GM12864 (cell line): ENCODE measurements at regions not wholly inside any gene's neighbourhood (a gene's known extent, or its start where the extent isn't known, plus 50 kb on each side); places are given as distances from the start of the nearest gene placed in this dataset.

ENCODE experiments used
- DNase-seq: peaks from one replicate; pipeline ENCODE4 v3.0.0-alpha.2; 2011; ENCODE audit warnings: low read depth
- H3K4me3 ChIP-seq: 2 replicates; pipeline ENCODE4 v1.5.1; 2011; ENCODE audit warnings: mild to moderate bottlenecking, low read depth, low read length, control low read depth
- TF ChIP-seq, protein P1 (sequence below): IDR thresholded peaks from 2 replicates; pipeline ENCODE4 v1.5.1; 2011; ENCODE audit warnings: low read depth, mild to moderate bottlenecking, moderate library complexity, low read length, control low read depth, inconsistent platforms; ENCODE audit errors: missing control alignments

DNA sequence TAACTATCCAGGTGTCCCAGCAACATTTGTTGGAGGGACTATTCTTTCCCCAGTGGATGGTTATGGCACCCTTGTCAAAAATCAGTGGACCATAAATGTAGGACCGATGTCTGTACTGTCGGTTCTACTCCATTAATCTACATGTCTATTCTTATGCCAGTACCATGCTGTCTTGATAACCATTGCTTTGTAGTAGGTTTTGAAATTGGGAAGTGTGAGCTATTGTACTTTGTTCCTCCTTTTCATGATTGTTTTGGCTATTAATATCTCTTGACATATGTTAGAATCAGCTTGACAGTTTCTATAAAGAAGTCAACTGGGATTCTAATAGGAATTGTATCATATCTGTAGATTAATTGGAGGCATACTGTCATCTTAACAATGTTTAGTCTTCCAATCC lies 112.7 kb downstream of the HNRNPD start:
- no peak overlapping the region for H3K4me3 ChIP-seq
- DNase-seq = no peak
- TF ChIP-seq, protein P1, sequence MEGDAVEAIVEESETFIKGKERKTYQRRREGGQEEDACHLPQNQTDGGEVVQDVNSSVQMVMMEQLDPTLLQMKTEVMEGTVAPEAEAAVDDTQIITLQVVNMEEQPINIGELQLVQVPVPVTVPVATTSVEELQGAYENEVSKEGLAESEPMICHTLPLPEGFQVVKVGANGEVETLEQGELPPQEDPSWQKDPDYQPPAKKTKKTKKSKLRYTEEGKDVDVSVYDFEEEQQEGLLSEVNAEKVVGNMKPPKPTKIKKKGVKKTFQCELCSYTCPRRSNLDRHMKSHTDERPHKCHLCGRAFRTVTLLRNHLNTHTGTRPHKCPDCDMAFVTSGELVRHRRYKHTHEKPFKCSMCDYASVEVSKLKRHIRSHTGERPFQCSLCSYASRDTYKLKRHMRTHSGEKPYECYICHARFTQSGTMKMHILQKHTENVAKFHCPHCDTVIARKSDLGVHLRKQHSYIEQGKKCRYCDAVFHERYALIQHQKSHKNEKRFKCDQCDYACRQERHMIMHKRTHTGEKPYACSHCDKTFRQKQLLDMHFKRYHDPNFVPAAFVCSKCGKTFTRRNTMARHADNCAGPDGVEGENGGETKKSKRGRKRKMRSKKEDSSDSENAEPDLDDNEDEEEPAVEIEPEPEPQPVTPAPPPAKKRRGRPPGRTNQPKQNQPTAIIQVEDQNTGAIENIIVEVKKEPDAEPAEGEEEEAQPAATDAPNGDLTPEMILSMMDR = no peak

DNA sequence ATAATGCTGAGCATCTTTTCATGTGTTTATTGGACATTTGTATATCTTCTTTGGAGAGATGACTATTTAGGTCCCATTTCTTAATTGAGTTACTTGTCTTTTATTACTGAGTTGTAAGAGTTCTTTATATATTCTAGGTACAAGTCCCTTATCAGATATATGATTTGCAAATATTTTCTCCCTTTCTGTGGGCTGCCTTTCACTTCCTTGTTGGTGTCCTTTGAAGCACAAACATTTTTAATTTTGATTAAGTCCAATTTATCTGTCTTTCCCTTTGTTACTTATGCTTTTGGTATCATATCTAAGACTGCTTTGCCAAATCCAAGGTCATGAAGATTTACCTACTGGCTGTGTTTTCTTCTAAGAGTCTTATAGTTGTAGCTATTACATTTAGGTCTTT lies 113.2 kb downstream of the HNRNPD start:
- no peak overlapping the region for H3K4me3 ChIP-seq
- TF ChIP-seq, protein P1 = no peak
- no peak for DNase-seq

DNA sequence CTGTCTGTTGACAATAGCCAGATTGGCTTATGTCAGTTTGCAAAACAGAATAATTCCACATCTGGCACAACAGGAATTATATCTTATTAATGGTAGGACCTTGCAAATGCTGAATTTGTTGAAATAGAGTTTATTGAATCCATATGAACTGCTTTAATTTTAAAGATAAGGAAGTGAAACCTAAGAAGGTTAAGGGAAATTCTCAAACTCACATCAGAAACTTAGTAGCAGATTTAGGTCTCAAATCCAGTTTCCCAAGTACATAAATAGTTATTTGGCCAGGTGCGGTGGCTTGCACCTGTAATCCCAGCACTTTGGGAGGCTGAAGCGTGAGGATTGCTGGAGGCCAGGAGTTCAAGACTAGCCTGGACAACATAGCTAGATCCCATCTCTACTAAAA lies 117.1 kb downstream of the HNRNPD start:
- TF ChIP-seq, protein P1 = no peak
- no peak overlapping the region for H3K4me3 ChIP-seq
- DNase-seq = no peak

DNA sequence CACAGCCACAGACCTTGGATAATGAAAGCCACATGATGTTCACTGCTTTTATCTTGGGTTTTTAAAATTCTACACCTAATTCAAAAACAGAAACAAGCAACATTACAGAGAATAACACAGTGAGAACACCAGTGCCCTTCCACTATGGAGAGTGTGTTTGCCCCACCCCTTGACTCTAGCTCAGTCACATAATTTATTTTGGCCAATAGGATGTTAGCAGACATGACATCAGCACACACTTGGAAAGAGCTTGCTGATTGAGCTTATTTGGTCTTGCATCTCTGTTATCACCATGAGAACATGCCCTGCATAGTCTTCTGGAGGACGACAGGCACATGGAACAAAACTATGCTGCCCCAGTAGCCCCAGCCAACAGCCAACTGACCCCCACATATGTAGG lies 118.1 kb downstream of the HNRNPD start:
- no peak for DNase-seq
- TF ChIP-seq, protein P1 = no peak

DNA sequence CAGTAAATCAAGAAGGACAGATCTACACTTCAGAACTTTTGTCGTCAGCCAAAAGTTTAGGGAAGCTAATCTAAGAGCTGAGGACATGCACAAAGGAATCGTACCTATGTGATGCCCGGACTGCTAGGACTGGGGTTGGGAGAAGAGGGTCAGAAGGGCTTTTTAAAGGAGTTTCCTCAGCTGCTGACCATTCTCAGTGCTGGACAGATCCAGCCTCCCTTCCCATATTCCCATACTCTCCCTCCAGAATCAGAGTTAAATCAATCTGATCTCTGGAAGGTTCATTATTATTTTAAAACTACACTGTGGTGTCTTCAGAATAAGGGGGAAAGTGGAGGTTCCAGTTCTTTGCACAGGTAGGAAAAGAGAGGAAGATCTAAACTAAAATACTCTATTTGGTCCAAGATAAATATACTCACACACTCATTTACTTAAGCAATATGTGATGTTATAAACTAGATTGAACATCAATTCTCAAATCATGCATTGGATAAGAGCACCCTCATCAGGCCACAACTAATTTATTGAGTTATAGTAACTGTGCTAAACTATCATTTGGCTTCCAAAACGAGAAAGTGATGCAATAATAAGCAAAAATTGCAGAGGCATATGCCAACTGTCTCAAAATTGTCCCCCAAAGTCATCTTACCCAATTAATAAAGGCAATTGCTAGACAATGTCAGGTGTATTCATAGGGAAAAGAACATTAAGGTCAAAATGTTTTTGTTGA lies 124.7 kb downstream of the HNRNPD start:
- no peak overlapping the region for H3K4me3 ChIP-seq
- TF ChIP-seq, protein P1 = no peak
- DNase-seq = no peak

More for the DNA sequence above, 118.1 kb downstream of the HNRNPD start:
- no peak overlapping the region for H3K4me3 ChIP-seq

DNA sequence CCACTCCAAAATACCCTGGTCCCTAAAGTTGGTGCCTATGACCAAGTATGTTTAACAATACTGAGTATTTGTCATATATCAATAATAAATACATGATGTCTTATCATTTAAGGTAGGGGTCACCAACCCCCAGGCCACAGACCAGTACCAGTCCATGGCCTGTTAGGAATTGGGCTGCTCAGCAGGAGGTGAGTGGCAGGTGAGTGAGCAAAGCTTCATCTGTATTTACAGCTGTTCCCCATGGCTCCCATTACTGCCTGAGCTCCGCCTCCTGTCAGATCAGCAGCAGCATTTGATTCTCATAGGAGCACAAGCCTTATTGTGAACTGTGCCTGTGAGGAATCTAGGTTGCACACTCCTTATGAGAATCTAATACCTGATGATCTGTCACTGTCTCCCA lies 126.2 kb downstream of the HNRNPD start:
- DNase-seq = no peak
- H3K4me3 ChIP-seq = no peak overlapping the region
- TF ChIP-seq, protein P1 = no peak

DNA sequence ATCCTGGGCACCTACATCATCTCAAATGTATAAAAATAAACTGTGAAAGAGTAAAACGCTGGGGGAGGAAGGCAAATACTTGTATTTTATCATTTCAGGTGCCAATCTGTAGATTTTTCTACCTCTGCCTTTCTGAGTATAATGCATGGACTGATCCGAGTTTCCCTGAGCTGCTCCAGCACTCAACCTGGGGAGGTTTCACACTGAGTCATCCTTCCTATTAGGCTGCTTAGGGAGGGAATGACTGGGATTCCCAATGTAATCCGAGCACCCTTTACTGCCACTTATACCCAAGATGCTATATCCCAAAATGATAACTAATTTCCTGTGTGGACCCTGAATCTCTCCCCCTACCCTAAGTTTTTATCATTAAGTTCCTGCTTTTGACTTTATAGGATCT lies 126.6 kb downstream of the HNRNPD start:
- DNase-seq = no peak
- no peak overlapping the region for H3K4me3 ChIP-seq
- TF ChIP-seq, protein P1 = no peak
